H1 (cell line): ENCODE measurements at regions not wholly inside any gene's neighbourhood (a gene's known extent, or its start where the extent isn't known, plus 50 kb on each side); places are given as distances from the start of the nearest gene placed in this dataset.

Experiments used
- CTCF ChIA-PET: fragments of 300-600 bp; sonication (Branson Sonifier 250); formaldehyde crosslinking; loops from one replicate; lab custom pipeline; 2021; ENCODE audit not compliant: partially characterized antibody; lab: Charles Lee
- POLR2A ChIA-PET: fragments of 300-600 bp; sonication (Branson Sonifier 250); formaldehyde crosslinking; loops from one replicate; lab custom pipeline; 2021; ENCODE audit warnings: inconsistent platforms; ENCODE audit not compliant: partially characterized antibody; lab: Charles Lee
- DNase-seq, 2 experiments: peaks; one replicate each; pipeline versions ENCODE4 v3.0.0 to v3.0.0-alpha.2; 2010 to 2022; ENCODE audit warnings: low spot score in 2 of 2, low read depth in 1 of 2, mixed read lengths in 1 of 2
- FAIRE-seq: peaks from 2 replicates; lab custom pipeline; 2011; peaks lifted over from hg19 to GRCh38; lab: Jason Lieb, UNC
- H2AFZ ChIP-seq: 2 replicates; pipeline ENCODE4 v1.8.1; 2012; ENCODE audit warnings: low read length, inconsistent platforms
- H2AK5ac ChIP-seq: 2 replicates; pipeline ENCODE4 v1.6.1; 2013; ENCODE audit warnings: low read depth, low read length
- H2BK120ac ChIP-seq: replicated peaks from 2 replicates; pipeline ENCODE3; 2013; ENCODE audit warnings: low read depth, low read length, inconsistent platforms
- H2BK12ac ChIP-seq: 2 replicates; pipeline ENCODE4 v1.6.1; 2013; ENCODE audit warnings: low read depth, low read length
- H2BK15ac ChIP-seq: 2 replicates; pipeline ENCODE4 v1.6.1; 2013; ENCODE audit warnings: low read length
- H2BK20ac ChIP-seq: 2 replicates; pipeline ENCODE4 v1.6.1; 2013; ENCODE audit warnings: low read length
- H2BK5ac ChIP-seq: 2 replicates; pipeline ENCODE4 v1.6.1; 2013; ENCODE audit warnings: low read depth, low read length
- H3K14ac ChIP-seq: 2 replicates; pipeline ENCODE4 v1.6.1; 2013; ENCODE audit warnings: inconsistent platforms; ENCODE audit not compliant: insufficient read length
- H3K18ac ChIP-seq: 2 replicates; pipeline ENCODE4 v1.6.1; 2013; ENCODE audit warnings: low read length; ENCODE audit errors: extremely low read depth
- H3K23ac ChIP-seq: 2 replicates; pipeline ENCODE4 v1.6.1; 2013; ENCODE audit warnings: inconsistent platforms; ENCODE audit not compliant: insufficient read length
- H3K23me2 ChIP-seq: 2 replicates; pipeline ENCODE4 v1.6.1; 2013; ENCODE audit warnings: low read depth, low read length
- H3K27ac ChIP-seq: 2 replicates; pipeline ENCODE4 v1.6.1; 2011; ENCODE audit warnings: low read depth, low read length, inconsistent platforms
- H3K27me3 ChIP-seq, 4 experiments: replicated peaks in 1 of 4; 1 replicate in 1 of 4; 2 replicates in 3 of 4; pipeline versions ENCODE4 v1.6.1 to v1.8.1; 2011 to 2013; ENCODE audit warnings: low read length in 3 of 4, mild to moderate bottlenecking in 3 of 4, inconsistent platforms in 2 of 4, mixed read lengths in 2 of 4, moderate library complexity in 1 of 4; ENCODE audit not compliant: control insufficient read depth in 3 of 4, insufficient read depth in 3 of 4; ENCODE audit errors: extremely low read depth in 1 of 4
- H3K36me3 ChIP-seq, 4 experiments: 2 replicates each; pipeline versions ENCODE4 v1.6.1 to v1.8.1; 2011 to 2013; ENCODE audit warnings: mild to moderate bottlenecking in 4 of 4, low read length in 3 of 4, moderate library complexity in 2 of 4, control low read depth in 1 of 4, inconsistent platforms in 1 of 4; ENCODE audit not compliant: insufficient read depth in 4 of 4, control insufficient read depth in 2 of 4
- H3K4ac ChIP-seq: replicated peaks from 2 replicates; pipeline ENCODE3; 2013; ENCODE audit warnings: low read length, low read depth, mixed read lengths, inconsistent platforms; ENCODE audit not compliant: insufficient read length
- H3K4me1 ChIP-seq, 4 experiments: replicated peaks in 1 of 4; 1 replicate in 1 of 4; 2 replicates in 3 of 4; pipeline versions ENCODE4 v1.6.1 to v1.8.1; 2011 to 2013; ENCODE audit warnings: low read length in 3 of 4, inconsistent platforms in 2 of 4, mixed read lengths in 1 of 4; ENCODE audit not compliant: insufficient read depth in 4 of 4, control insufficient read depth in 3 of 4
- H3K4me2 ChIP-seq, 2 experiments: 2 replicates each; pipeline versions ENCODE4 v1.6.1 to v1.8.1; 2011 to 2013; ENCODE audit warnings: low read depth in 2 of 2, low read length in 2 of 2, control low read depth in 1 of 2, inconsistent platforms in 1 of 2, mild to moderate bottlenecking in 1 of 2; ENCODE audit not compliant: insufficient read depth in 1 of 2
- H3K4me3 ChIP-seq, 4 experiments: fragments of 200-600, 300-600 bp in 1 of 4; sonication (generic), shearing (Covaris generic), sonication (Bioruptor Twin) in 1 of 4; 2 replicates each; pipeline versions ENCODE4 v1.5.1 to v1.8.1; 2011 to 2016; ENCODE audit warnings: low read length in 4 of 4, low read depth in 3 of 4, control low read depth in 2 of 4, inconsistent platforms in 2 of 4, mild to moderate bottlenecking in 2 of 4, mixed read lengths in 1 of 4, moderate library complexity in 1 of 4; ENCODE audit not compliant: insufficient read depth in 2 of 4; ENCODE audit errors: extremely low read depth in 1 of 4
- H3K56ac ChIP-seq: replicated peaks from 2 replicates; pipeline ENCODE3; 2013; ENCODE audit warnings: low read depth, mild to moderate bottlenecking, mixed read lengths, low read length, inconsistent platforms; ENCODE audit not compliant: insufficient read length
- H3K79me1 ChIP-seq: 2 replicates; pipeline ENCODE4 v1.6.1; 2013; ENCODE audit warnings: low read depth, low read length, control low read depth
- H3K79me2 ChIP-seq, 2 experiments: 2 replicates each; pipeline versions ENCODE4 v1.6.1 to v1.8.1; 2012 to 2013; ENCODE audit warnings: low read length in 2 of 2, mild to moderate bottlenecking in 2 of 2, inconsistent platforms in 1 of 2; ENCODE audit not compliant: insufficient read depth in 2 of 2, control insufficient read depth in 1 of 2
- H3K9ac ChIP-seq, 4 experiments: replicated peaks in 1 of 4; 1 replicate in 1 of 4; 2 replicates in 3 of 4; pipeline versions ENCODE4 v1.6.1 to v1.8.1; 2011 to 2013; ENCODE audit warnings: low read depth in 3 of 4, low read length in 3 of 4, control low read depth in 2 of 4, mild to moderate bottlenecking in 2 of 4, moderate library complexity in 2 of 4, inconsistent platforms in 1 of 4; ENCODE audit errors: extremely low read depth in 1 of 4
- H3K9me3 ChIP-seq, 2 experiments: 2 replicates each; pipeline versions ENCODE4 v1.6.1 to v1.8.1; 2012 to 2013; ENCODE audit warnings: mild to moderate bottlenecking in 2 of 2, moderate library complexity in 2 of 2, control low read depth in 1 of 2, inconsistent platforms in 1 of 2, low read depth in 1 of 2, low read length in 1 of 2, mixed read lengths in 1 of 2; ENCODE audit not compliant: insufficient read depth in 2 of 2
- H4K20me1 ChIP-seq, 2 experiments: replicated peaks in 1 of 2; 2 replicates each; pipeline versions ENCODE3 to v1.8.1; 2011 to 2013; ENCODE audit warnings: inconsistent platforms in 2 of 2, low read length in 2 of 2, mild to moderate bottlenecking in 1 of 2; ENCODE audit not compliant: insufficient read depth in 2 of 2, control insufficient read depth in 1 of 2
- H4K5ac ChIP-seq: 2 replicates; pipeline ENCODE4 v1.6.1; 2013; ENCODE audit warnings: low read length, low read depth, mixed read lengths, inconsistent platforms; ENCODE audit not compliant: insufficient read length
- H4K8ac ChIP-seq: 2 replicates; pipeline ENCODE4 v1.8.0; 2013; ENCODE audit warnings: mild to moderate bottlenecking, moderate library complexity, low read length, inconsistent platforms; ENCODE audit not compliant: insufficient read depth; ENCODE audit errors: extremely low read depth
- H4K91ac ChIP-seq: replicated peaks from 2 replicates; pipeline ENCODE3; 2013; ENCODE audit warnings: low read length, mixed read lengths, inconsistent platforms; ENCODE audit not compliant: insufficient read length
- GABPA ChIP-seq: IDR thresholded peaks from 2 replicates; pipeline ENCODE4 v1.6.1; 2011; ENCODE audit warnings: mild to moderate bottlenecking, low read length, moderate library complexity, borderline replicate concordance; ENCODE audit not compliant: insufficient read depth
- GTF2F1 ChIP-seq: IDR thresholded peaks from 2 replicates; pipeline ENCODE4 v1.6.1; 2012; ENCODE audit warnings: low read depth, low read length, improper control_type of control experiment, borderline replicate concordance
- NRF1 ChIP-seq: IDR thresholded peaks from 2 replicates; pipeline ENCODE4 v1.6.1; 2011; ENCODE audit warnings: mild to moderate bottlenecking, low read depth, low read length, improper control_type of control experiment
- POLR2AphosphoS5 ChIP-seq: IDR thresholded peaks from 2 replicates; pipeline ENCODE4 v1.6.1; 2011; ENCODE audit warnings: low read depth, low read length
- WGBS, 2 experiments: shearing (Covaris generic) in 1 of 2; methylation state at CpG; one replicate each; pipeline versions ENCODE4 v1.1.6 to v1.1.7; 2013 to 2015; ENCODE audit warnings: low lambda C conversion rate in 2 of 2, mixed read lengths in 2 of 2, inconsistent platforms in 1 of 2, low coverage in 1 of 2, missing lambda C conversion rate in 1 of 2; ENCODE audit not compliant: insufficient replicate concordance in 2 of 2, insufficient coverage in 1 of 2, insufficient read length in 1 of 2; ENCODE audit errors: extremely low coverage in 1 of 2, missing lambda C conversion rate in 1 of 2; 5-methylcytosine and 5-hydroxymethylcytosine counted together

DNA sequence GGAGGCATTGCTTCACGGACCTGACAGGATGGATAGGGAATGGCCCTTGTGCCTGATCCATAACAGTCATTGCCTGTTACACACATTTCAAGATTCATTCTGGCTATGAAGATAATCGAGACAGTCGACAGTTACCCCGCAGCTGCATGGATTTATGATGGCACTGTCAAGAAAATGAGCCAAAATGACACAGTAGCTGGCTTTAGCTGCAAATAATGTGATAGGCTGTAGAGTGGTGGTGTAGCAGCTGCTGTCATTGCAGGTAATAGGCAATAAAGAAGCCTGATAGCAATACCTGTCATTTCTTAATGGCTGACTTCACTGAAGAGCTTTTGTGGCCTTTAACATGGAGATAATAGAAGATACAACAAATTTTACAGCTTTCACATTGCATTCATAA is 1085.2 kb upstream of the ARRDC3 start:
- no peak overlapping the region for H2BK20ac ChIP-seq
- no peak overlapping the region for H2AK5ac ChIP-seq
- H2BK120ac ChIP-seq = no peak overlapping the region
- ChIA-PET CTCF (interaction anchor here (0.6 kb wide), 1 partner anchor 259 kb away, joined by 3 read pairs; no protein-coding TSS in a partner anchor), POLR2A (no interaction called here)
- H2BK15ac ChIP-seq = no peak overlapping the region
- no peak overlapping the region for H3K23ac ChIP-seq
- no peaks in the 10 kb centered on the region for H3K36me3 ChIP-seq
- no peak overlapping the region for H2BK5ac ChIP-seq
- 78% methylated on average over 4 of the region's 4 CpGs; no CpG with 5 or more reads in 1 of the 2 experiments for WGBS, 2 experiments
- H2AFZ ChIP-seq = no peak overlapping the region; the same call in 1 of the 2 replicates
- H3K9me3 ChIP-seq = peaks cover 5 to 7% of the 10 kb centered on the region in 2 experiments; a peak in 3 of 4 replicates
- no peak overlapping the region for H3K4ac ChIP-seq
- H4K8ac ChIP-seq = no peak overlapping the region
- no peak overlapping the region for H3K14ac ChIP-seq
- no peaks in the 10 kb centered on the region for H3K79me2 ChIP-seq
- H4K91ac ChIP-seq = no peak overlapping the region
- H4K5ac ChIP-seq = no peak overlapping the region
- H3K4me1 ChIP-seq = no peaks in the 10 kb centered on the region; a peak in 1 of 7 replicates
- H3K27me3 ChIP-seq = no peaks in the 10 kb centered on the region
- H2BK12ac ChIP-seq = no peak overlapping the region
- H3K4me2 ChIP-seq = no peak overlapping the region
- H4K20me1 ChIP-seq = no peaks in the 10 kb centered on the region
- H3K56ac ChIP-seq = no peak overlapping the region
- H3K23me2 ChIP-seq = no peaks in the 10 kb centered on the region; the same call in 1 of the 2 replicates
- no peaks in the 10 kb centered on the region for H3K79me1 ChIP-seq
- DNase-seq (no peak), FAIRE-seq (no peak)
- H3K27ac ChIP-seq = no peak overlapping the region
- H3K9ac ChIP-seq = no peak overlapping the region; a peak in 1 of 7 replicates
- no peak overlapping the region for H3K18ac ChIP-seq
- H3K4me3 ChIP-seq = no peak overlapping the region
- TF ChIP-seq GTF2F1 (no peak), NRF1 (no peak), POLR2AphosphoS5 (no peak), GABPA (no peak)
